AG04450 (cell line): ENCODE measurements at regions not wholly inside any gene's neighbourhood (a gene's known extent, or its start where the extent isn't known, plus 50 kb on each side); places are given as distances from the start of the nearest gene placed in this dataset.
A peak's percentile ranks its signal among the peaks of the same experiment; 100 is the strongest.

Experiments used
- CTCF ChIA-PET: fragments of 300-600, 350-600 bp; formaldehyde crosslinking; extraction: SDS; loops from one replicate; lab custom pipeline; 2022; ENCODE audit warnings: antibody characterized with exemption, inconsistent platforms; lab: Charles Lee
- POLR2A ChIA-PET: fragments of 350-600 bp; formaldehyde crosslinking; extraction: SDS; loops from one replicate; lab custom pipeline; 2021; ENCODE audit warnings: antibody characterized with exemption, inconsistent platforms; lab: Yijun Ruan, JAX
- DNase-seq: peaks from one replicate; pipeline ENCODE4 v3.0.0-alpha.2; 2011; ENCODE audit warnings: low read depth, low spot score
- H3K27ac ChIP-seq: one replicate; pipeline ENCODE4 v1.5.1; 2012; ENCODE audit warnings: low read depth, low read length, control low read depth
- H3K27me3 ChIP-seq: one replicate; pipeline ENCODE4 v1.6.0; 2012; ENCODE audit warnings: low read length; ENCODE audit not compliant: control insufficient read depth, insufficient read depth
- H3K4me3 ChIP-seq: 2 replicates; pipeline ENCODE4 v1.5.1; 2011; ENCODE audit warnings: mild to moderate bottlenecking, low read depth, low read length, control low read depth
- H3K9me3 ChIP-seq: 2 replicates; pipeline ENCODE4 v1.5.1; 2012; ENCODE audit warnings: low read length; ENCODE audit not compliant: control insufficient read depth, insufficient read depth
- TF ChIP-seq, protein P1 (sequence below): IDR thresholded peaks from 2 replicates; pipeline ENCODE4 v1.5.1; 2011; ENCODE audit warnings: low read depth, low read length, control low read depth, inconsistent platforms

DNA sequence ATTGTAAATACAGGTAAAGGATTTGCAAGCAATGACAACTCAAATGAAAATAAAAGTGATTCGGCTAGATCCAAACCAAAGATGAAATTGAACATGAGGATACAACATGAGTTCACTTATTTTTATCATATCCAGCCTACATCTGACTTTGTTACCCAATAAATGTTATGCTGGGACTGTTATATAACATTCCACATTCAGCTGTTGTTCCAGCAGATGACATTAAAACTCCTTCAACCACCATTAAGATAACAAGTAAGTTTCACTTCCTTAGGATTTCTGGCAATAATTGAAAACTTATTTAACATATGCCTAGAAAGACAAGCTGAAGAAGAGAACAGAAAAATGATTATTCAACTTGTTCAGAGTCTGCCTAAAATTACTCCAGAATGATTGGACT lies 729.4 kb downstream of the CDH11 start:
- Histone ChIP-seq H3K27ac (no peak overlapping the region), H3K27me3 (no peaks in the 10 kb centered on the region), H3K4me3 (no peak overlapping the region), H3K9me3 (no peaks in the 10 kb centered on the region)
- no peak for DNase-seq
- ChIA-PET POLR2A (no interaction called here), CTCF (interaction anchor here (0.7 kb wide), 1 partner anchor 633 kb away, joined by 3 read pairs; no protein-coding TSS in a partner anchor)
- TF ChIP-seq, protein P1, sequence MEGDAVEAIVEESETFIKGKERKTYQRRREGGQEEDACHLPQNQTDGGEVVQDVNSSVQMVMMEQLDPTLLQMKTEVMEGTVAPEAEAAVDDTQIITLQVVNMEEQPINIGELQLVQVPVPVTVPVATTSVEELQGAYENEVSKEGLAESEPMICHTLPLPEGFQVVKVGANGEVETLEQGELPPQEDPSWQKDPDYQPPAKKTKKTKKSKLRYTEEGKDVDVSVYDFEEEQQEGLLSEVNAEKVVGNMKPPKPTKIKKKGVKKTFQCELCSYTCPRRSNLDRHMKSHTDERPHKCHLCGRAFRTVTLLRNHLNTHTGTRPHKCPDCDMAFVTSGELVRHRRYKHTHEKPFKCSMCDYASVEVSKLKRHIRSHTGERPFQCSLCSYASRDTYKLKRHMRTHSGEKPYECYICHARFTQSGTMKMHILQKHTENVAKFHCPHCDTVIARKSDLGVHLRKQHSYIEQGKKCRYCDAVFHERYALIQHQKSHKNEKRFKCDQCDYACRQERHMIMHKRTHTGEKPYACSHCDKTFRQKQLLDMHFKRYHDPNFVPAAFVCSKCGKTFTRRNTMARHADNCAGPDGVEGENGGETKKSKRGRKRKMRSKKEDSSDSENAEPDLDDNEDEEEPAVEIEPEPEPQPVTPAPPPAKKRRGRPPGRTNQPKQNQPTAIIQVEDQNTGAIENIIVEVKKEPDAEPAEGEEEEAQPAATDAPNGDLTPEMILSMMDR, result no peak

DNA sequence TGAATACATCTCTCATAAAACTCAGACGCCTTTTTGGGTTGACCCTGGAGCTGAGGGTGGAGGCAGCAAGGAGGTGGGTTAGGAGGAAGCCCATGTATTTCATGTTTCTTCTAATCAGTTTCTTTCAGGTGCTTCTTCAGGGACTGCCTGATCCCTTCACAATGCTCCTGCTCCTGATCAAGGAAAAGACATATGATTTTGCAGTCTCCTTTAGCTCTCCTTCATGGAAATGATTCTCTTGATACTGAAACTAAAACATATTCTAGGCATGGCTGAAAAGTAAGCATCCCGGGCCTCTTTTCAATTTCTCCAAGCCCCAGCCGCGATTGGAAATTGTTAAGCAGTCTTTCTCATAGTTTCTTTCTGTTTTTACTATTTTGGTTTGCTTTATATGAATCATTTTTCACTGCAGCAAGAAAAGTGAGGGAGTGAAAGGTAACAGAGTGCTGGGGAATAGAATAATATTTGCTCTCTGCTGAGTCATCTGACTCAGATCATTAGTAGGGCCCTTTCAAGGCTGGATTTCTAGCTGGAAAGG lies 730.7 kb downstream of the CDH11 start:
- no peak for DNase-seq
- Histone ChIP-seq H3K27ac (peak overlapping the region; percentile 54), H3K27me3 (no peaks in the 10 kb centered on the region), H3K4me3 (peak overlapping the region; percentile 1; the same call in 1 of the 2 replicates), H3K9me3 (no peaks in the 10 kb centered on the region)
- ChIA-PET CTCF (interaction anchor here (0.6 kb wide), 1 partner anchor 607 kb away, joined by 4 read pairs; no protein-coding TSS in a partner anchor), POLR2A (no interaction called here)
- TF ChIP-seq, protein P1, result no peak

DNA sequence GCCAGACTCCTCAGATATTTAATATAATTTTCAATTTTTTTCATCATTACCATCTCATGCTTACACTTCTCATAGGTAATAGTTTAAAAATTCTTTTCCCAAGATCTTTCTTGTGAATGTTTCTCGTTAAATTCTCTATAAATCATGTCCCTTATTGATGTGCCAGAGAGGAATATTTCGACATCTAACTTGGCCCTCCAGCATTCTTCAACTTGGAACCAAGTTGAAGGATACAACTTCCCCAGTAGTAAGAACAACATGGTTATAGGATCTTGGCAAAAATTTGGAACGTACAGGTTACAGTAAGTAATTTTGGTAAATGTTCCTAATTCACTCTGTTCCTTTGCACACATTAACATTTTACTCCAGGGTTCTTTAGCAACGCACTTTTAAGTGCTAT lies 731.8 kb downstream of the CDH11 start:
- CTCF ChIA-PET, result no interaction called here
- Histone ChIP-seq H3K4me3 (no peak overlapping the region), H3K9me3 (no peaks in the 10 kb centered on the region), H3K27me3 (no peaks in the 10 kb centered on the region), H3K27ac (no peak overlapping the region)
- no peak for DNase-seq
- TF ChIP-seq, protein P1, result no peak
- POLR2A ChIA-PET, result no interaction called here

DNA sequence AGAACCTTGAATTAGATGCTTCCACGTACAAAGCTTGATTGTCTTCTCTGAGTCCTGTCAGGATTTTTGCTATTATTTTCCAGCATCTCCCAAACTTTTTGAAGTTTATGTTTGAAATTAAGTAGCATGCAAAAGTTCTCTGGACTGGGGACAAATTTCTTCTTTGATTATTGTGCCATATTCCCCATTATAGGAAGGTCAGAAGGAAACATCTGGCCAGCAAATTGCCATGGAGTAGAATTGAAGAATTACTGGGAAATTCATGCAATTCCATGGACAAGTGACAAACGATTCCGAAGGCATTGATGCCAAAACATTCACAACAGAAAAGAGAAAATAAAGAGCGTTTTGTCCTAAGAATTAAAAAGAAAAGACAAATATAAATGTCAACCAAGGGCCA lies 737.2 kb downstream of the CDH11 start:
- Histone ChIP-seq H3K9me3 (peaks cover 15% of the 10 kb centered on the region), H3K27ac (no peak overlapping the region), H3K4me3 (no peak overlapping the region), H3K27me3 (no peaks in the 10 kb centered on the region)
- TF ChIP-seq, protein P1, result no peak
- ChIA-PET CTCF (no interaction called here), POLR2A (no interaction called here)
- DNase-seq, result no peak

DNA sequence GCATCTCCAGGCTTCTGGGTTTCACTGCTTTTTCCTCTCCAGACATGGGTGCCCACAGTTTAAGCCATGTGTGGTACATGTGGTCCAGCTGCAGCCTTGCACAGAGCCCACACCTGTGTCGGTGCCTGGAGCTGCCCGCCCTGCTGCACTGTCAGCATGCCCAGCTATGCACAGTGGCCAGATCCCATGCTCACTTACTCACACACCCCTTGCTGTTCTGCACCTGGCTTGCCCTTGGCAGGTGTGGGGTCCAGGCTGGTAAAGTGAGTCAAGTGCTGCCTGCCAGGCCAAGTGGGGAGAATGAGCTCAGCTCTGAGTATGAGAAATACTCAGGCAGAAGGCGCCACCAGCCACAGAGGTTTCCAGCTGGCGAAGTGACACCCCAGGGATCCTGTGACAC lies 739.9 kb downstream of the CDH11 start:
- Histone ChIP-seq H3K27ac (no peak overlapping the region), H3K4me3 (no peak overlapping the region), H3K27me3 (no peaks in the 10 kb centered on the region), H3K9me3 (peaks cover 15% of the 10 kb centered on the region)
- POLR2A ChIA-PET, result no interaction called here
- DNase-seq, result no peak
- TF ChIP-seq, protein P1, result no peak
- CTCF ChIA-PET, result no interaction called here
